GM19043 (cell line): ENCODE measurements at regions not wholly inside any gene's neighbourhood (a gene's known extent, or its start where the extent isn't known, plus 50 kb on each side); places are given as distances from the start of the nearest gene placed in this dataset.
"Not testable (repeated sequence)": the region's sequence is repeated elsewhere in the genome, so short reads cannot be mapped to it uniquely, and the experiment has no call there.

Source experiments
- ATAC-seq: cut with Tn5 transposase; IDR thresholded peaks from one replicate; pipeline ENCODE4 v1.9.1; 2021; ENCODE audit warnings: low read depth; ENCODE audit not compliant: unreplicated experiment

GRCh38 chr1:191697556-191697955 lies 460.7 kb upstream of the RGS18 start:
- ATAC-seq, result no peak

- no peak for ATAC-seq
Observed at GRCh38 chr1:191698246-191698645, 460.0 kb upstream of the RGS18 start.

GRCh38 chr1:191699343-191699742 lies 458.9 kb upstream of the RGS18 start:
- ATAC-seq, result no peak

GRCh38 chr1:191700922-191701321 lies 457.3 kb upstream of the RGS18 start:
- no peak for ATAC-seq

- ATAC-seq, result no peak
Observed at GRCh38 chr1:191702124-191702523, 456.1 kb upstream of the RGS18 start.

- no peak for ATAC-seq
Observed at GRCh38 chr1:191707288-191707687, 451.0 kb upstream of the RGS18 start.

- no peak for ATAC-seq
Observed at GRCh38 chr1:191709215-191709614, 449.0 kb upstream of the RGS18 start.

GRCh38 chr1:191711961-191712360 lies 446.3 kb upstream of the RGS18 start:
- ATAC-seq, result no peak

- no peak for ATAC-seq
Observed at GRCh38 chr1:191714845-191715244, 443.4 kb upstream of the RGS18 start.

GRCh38 chr1:191729742-191730141 lies 428.5 kb upstream of the RGS18 start:
- ATAC-seq, result no peak

GRCh38 chr1:191731608-191732302 lies 426.5 kb upstream of the RGS18 start:
- ATAC-seq, result not testable (repeated sequence)

- ATAC-seq, result no peak
Observed at GRCh38 chr1:191734321-191734720, 423.9 kb upstream of the RGS18 start.

GRCh38 chr1:191739544-191739943 lies 418.7 kb upstream of the RGS18 start:
- no peak for ATAC-seq

GRCh38 chr1:191752342-191752741 lies 405.9 kb upstream of the RGS18 start:
- no peak for ATAC-seq

- no peak for ATAC-seq
Observed at GRCh38 chr1:191760016-191760415, 398.2 kb upstream of the RGS18 start.

- ATAC-seq, result no peak
Observed at GRCh38 chr1:191788551-191788950, 369.7 kb upstream of the RGS18 start.

- no peak for ATAC-seq
Observed at GRCh38 chr1:191798178-191798577, 360.1 kb upstream of the RGS18 start.

GRCh38 chr1:191804311-191804710 lies 354.0 kb upstream of the RGS18 start:
- no peak for ATAC-seq

- not testable (repeated sequence) for ATAC-seq
Observed at GRCh38 chr1:191813593-191813992, 344.7 kb upstream of the RGS18 start.

- no peak for ATAC-seq
Observed at GRCh38 chr1:191818198-191818597, 340.1 kb upstream of the RGS18 start.

- ATAC-seq, result no peak
Observed at GRCh38 chr1:191831572-191831971, 326.7 kb upstream of the RGS18 start.

GRCh38 chr1:191839891-191840290 lies 318.4 kb upstream of the RGS18 start:
- no peak for ATAC-seq
